Tongue (tissue), 1 donor: ENCODE measurements at regions not wholly inside any gene's neighbourhood (a gene's known extent, or its start where the extent isn't known, plus 50 kb on each side); places are given as distances from the start of the nearest gene placed in this dataset.
A peak's percentile ranks its signal among the peaks of the same experiment; 100 is the strongest.

Experiments used
- DNase-seq: peaks from one replicate; pipeline ENCODE4 v3.0.0-alpha.2; 2015

- peak; percentile 14 for DNase-seq
Measured at GRCh38 chr15:29952225-29952624, 130.0 kb upstream of the TJP1 start.

- no peak for DNase-seq
Measured at GRCh38 chr15:29945943-29946596, 123.8 kb upstream of the TJP1 start.

DNA sequence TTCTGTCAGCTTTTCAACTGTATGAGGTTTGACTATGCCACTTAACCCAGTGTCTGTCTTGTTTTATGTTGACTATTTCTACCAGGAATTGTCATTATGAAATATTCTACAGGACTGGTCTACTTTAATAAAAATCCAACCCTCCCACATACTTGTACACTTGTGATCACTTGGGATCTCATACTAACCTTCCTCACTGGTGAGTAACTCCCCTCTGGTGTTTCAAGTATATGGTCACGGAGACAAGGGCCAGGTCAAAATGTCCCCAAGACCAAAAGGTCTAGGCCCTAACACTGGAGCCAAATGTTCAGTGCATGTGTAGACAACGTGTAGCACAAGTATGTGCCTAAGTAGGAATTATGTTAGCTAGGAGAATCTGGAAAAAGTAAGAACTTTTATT, 122.7 kb upstream of the TJP1 start:
- DNase-seq: no peak

- DNase-seq: no peak
Measured at GRCh38 chr15:29942548-29942947, 120.3 kb upstream of the TJP1 start.

DNA sequence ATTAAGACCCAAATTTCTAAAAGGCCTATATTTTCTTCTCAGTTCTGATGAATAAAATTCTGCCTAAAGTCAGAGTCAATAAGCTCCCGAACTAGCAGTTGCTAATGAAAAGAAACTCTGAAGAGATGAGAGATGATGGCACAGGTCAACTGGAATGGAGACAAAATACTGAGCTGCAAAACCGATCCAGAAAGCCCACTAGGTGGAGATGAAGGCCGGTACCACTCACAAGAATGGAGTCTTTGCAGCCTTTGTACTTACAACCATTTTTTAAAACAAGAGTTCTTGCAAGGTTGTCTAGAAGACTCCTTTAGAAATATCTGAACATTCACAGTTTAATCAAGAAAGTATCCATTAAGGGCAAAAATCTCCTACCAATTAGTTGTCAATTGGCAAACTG, 119.9 kb upstream of the TJP1 start:
- no peak for DNase-seq

GRCh38 chr15:29939404-29939803, 117.1 kb upstream of the TJP1 start:
- DNase-seq: no peak

GRCh38 chr15:29938361-29939335, 116.4 kb upstream of the TJP1 start:
- no peak for DNase-seq

DNA sequence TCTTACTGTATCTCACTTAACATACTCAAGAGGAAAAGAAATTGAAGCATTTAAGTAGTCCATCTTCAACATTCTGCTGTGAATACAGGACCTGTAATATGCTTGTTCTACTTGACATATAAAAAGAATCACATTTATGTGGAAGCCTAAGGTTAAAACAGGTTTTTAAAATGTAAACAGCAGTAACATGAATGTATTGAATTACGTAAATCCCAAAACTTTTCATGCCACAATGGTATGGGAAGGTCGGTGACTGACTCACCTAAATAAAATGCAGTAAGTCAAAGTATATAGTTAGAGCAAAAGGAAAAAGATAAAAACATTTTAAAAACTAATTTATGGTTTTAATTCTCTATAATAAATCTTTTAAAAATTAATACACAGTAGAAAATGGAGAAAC, 115.7 kb upstream of the TJP1 start:
- no peak for DNase-seq

DNA sequence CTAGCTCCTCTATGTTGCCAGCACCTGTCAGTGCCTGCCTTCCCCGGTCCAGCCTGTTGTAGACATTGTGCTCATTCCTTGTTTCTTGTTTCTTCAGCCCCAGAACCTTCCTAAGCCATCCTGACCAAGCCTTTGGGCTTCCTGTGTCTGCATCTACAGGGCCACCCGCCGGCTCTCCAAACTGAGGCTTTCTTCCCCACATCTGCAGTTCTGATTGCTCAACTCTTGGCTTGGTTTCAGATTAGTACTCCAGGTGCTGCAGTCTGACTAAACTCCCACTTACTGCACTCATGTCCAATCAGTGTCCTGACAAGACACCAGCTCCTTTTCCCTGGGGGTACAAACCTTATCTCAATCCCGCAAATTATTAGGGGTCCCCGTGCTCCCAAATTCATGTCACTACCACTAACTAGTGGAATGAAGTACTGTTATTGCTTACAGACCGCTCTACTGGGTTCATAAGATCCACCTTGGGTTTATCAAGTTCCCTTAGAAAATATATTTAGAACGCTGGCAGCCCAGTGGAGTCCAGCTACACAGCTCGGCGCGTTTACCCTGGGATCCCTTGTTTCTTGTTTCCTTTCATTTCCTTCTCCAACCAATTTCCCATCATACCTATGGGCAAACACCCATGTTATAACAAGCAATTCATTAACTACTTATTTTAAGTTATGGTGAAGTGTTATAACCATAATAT, 114.2 kb upstream of the TJP1 start:
- DNase-seq: no peak

DNA sequence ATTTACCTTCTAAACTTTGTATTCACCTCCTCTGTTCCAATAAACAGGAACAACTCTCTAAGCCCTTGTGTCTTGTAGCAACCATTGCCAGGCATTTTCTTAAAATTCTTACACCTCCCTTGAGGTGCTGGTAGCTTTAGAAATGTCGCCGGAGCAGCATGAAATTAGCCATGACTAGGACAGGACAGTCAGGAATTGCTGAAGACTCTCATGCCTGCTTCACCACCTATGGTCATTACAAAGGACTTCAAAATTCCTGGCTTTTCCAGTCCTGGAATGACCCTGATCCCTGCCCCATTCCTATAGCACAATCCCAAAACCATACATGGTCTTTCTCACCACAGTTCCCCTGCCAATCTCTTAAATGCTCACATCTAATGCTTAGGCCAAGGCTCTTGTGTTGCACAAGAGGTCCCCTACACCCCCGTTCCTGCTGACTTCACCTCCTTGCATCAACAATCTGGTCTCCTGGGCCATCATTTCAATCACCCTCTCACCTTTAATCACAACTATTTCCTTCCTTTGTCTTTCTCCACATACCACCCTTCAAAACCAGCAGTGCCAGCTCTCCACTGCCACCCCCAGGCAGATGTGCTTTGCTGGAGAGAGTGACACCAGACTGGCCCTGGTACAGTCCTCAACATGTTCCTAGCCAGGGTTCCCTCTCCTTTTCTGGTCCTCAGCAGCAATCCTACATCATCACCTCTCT, 113.2 kb upstream of the TJP1 start:
- DNase-seq: no peak

GRCh38 chr15:29934251-29934650, 112.0 kb upstream of the TJP1 start:
- no peak for DNase-seq

DNA sequence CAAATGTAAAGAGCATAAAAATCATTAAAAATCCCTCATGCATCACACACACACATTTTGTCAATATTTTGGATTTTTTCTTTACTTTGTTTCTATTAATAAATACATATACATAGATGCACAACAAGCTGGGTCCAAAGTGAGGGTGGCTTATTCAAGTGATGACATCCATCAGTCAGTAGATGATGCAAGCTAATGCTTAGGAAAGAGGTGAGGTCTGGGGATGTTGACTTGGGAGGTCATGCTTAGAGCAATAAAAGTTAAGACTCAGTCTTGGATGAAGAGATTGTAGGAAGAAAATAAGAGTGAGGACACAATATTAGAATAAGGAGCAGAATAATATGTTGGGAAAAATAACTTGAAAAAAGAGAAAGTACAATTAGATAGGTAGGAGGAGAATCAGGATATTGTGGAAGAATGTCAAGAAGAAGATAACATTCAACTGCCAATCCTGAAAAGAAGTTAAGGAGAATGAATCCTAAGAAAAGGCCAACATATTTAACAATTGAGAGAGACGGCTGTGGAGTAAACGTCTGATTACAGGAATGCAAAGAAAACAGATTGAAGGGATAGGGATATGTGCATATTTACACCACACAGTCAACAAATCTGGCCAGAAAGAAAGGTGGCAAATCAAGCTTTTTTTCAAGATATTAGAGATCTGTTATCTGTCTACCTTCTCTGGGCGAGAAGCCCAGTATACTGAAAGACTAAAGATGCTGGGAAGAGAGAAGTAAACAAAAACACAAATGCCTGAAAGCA, 111.0 kb upstream of the TJP1 start:
- DNase-seq: no peak

DNA sequence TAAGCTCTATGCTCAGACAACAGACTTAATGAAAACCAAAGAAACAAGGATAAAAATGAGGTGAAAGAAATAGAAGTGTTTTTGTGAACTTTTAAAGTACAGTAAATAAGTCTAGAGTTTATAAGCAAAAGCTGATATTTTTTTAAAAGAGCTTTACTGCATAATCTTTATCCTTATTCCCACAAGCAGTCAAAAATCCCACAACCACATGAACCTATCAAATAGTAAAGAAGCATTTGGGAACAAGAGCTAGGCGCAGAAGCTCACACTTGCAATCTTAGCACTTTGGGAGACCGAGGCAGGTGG, 103.8 kb upstream of the TJP1 start:
- no peak for DNase-seq

GRCh38 chr15:29925227-29926082, 103.2 kb upstream of the TJP1 start:
- peak; percentile 62 for DNase-seq

DNA sequence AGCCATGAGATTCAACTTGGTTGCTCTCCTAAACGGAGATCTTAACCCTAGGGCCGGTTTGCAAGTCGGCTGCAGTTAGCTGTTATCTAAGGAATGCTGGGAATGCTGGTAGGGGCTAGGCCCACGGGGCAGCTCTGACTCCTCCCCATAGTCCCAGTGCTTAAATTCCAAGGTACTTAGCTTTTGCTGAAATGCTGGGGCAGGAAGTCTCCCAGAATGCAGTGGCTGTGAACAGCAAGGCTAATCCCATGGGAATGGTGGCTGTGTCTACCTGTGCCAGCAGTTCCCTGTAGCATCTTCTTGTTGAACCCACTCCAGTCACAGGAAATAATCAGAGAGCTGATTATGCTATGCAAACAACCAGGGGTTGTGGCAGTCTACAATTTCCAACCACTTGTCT, 102.5 kb upstream of the TJP1 start:
- DNase-seq: peak; percentile 14

- DNase-seq: no peak
Measured at GRCh38 chr15:29922191-29922590, 99.9 kb upstream of the TJP1 start.

GRCh38 chr15:29921130-29921601, 98.9 kb upstream of the TJP1 start:
- no peak for DNase-seq

DNA sequence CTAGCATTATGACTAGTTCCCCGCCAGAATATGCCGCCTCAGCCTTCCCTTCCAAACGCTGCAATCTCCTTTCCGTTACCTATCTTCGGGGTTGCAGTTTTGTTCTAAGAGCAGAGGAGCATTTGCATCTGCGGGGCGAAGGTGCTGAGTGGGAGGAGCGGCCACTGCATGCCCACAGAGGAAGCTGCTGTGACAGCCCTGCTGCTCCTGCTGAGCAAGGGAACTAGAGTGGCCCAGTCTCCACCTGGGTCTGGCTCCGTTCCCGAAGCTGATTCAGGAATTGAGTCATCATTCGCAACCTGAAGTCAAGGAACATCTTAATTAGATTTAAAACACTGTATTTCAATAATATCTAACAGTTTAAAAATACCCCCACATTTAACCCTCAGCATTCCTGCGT, 98.2 kb upstream of the TJP1 start:
- DNase-seq: no peak

GRCh38 chr15:29919380-29919881, 97.2 kb upstream of the TJP1 start:
- no peak for DNase-seq
